Mononuclear cell (primary cell): ENCODE measurements at regions not wholly inside any gene's neighbourhood (a gene's known extent, or its start where the extent isn't known, plus 50 kb on each side); places are given as distances from the start of the nearest gene placed in this dataset.

Source experiments
- H3K27me3 ChIP-seq: 2 replicates; pipeline ENCODE4 v1.6.0; 2011; ENCODE audit warnings: low read length, control low read depth; ENCODE audit not compliant: insufficient read depth
- H3K4me1 ChIP-seq: 2 replicates; pipeline ENCODE4 v1.5.1; 2011; ENCODE audit warnings: mild to moderate bottlenecking, low read length, control low read depth; ENCODE audit not compliant: insufficient read depth
- H3K4me3 ChIP-seq: 2 replicates; pipeline ENCODE4 v1.5.1; 2011; ENCODE audit warnings: mild to moderate bottlenecking, low read length, moderate library complexity
- H3K9me3 ChIP-seq: 2 replicates; pipeline ENCODE4 v1.5.1; 2011; ENCODE audit warnings: low read depth, mild to moderate bottlenecking, control low read depth, low read length

DNA sequence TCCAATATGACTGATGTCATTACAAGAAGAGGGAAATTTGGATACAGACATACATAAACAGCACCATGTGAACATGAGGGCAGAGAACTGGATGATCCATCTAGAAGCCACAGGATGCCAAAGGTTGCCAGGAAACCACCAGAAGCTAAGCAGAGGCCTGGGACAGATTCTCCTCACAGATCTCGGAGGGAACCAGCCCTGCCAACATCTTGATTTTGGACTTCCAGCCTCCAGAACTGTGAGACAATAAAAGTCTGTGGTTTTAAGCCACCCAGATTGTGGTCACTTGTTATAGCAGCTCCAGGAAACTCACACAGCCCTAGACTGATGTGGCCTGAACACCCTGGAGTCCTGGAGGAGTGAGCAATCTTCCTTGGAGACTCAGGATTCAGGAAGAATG lies 351.6 kb downstream of the EIPR1 start:
- no peaks in the 10 kb centered on the region for H3K27me3 ChIP-seq
- H3K4me1 ChIP-seq = no peaks in the 10 kb centered on the region
- no peak overlapping the region for H3K4me3 ChIP-seq
- no peaks in the 10 kb centered on the region for H3K9me3 ChIP-seq

DNA sequence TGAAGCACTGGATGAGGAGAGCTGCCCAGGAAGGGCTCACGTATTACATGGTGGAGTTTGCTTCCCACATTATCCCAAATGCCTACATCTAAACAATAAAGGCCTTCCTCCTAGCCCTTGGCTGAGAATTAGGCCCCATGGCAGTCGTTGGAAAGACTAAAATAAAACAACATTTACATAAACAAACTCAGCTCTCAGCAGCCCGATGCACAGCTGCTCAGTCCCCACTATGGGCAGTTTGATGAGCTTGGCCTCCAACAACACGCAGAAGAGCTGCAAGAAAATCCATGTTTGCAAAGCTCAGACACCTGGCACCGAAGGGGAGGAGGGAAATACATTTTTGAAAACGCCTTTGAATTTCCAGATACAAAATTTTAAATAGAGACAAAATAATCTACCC lies 352.4 kb downstream of the EIPR1 start:
- Histone ChIP-seq H3K4me3 (no peak overlapping the region), H3K9me3 (no peaks in the 10 kb centered on the region), H3K4me1 (no peaks in the 10 kb centered on the region), H3K27me3 (no peaks in the 10 kb centered on the region)

GRCh38 chr2:3024401-3024935 lies 353.1 kb downstream of the EIPR1 start:
- Histone ChIP-seq H3K9me3 (no peaks in the 10 kb centered on the region), H3K4me1 (no peaks in the 10 kb centered on the region), H3K4me3 (no peak overlapping the region), H3K27me3 (no peaks in the 10 kb centered on the region)

GRCh38 chr2:3023531-3023930 lies 354.1 kb downstream of the EIPR1 start:
- H3K9me3 ChIP-seq = no peaks in the 10 kb centered on the region
- H3K4me3 ChIP-seq = no peak overlapping the region
- H3K4me1 ChIP-seq = no peaks in the 10 kb centered on the region
- no peaks in the 10 kb centered on the region for H3K27me3 ChIP-seq

GRCh38 chr2:3022841-3023372 lies 354.7 kb downstream of the EIPR1 start:
- no peaks in the 10 kb centered on the region for H3K27me3 ChIP-seq
- H3K4me1 ChIP-seq = no peaks in the 10 kb centered on the region
- no peaks in the 10 kb centered on the region for H3K9me3 ChIP-seq
- H3K4me3 ChIP-seq = no peak overlapping the region

DNA sequence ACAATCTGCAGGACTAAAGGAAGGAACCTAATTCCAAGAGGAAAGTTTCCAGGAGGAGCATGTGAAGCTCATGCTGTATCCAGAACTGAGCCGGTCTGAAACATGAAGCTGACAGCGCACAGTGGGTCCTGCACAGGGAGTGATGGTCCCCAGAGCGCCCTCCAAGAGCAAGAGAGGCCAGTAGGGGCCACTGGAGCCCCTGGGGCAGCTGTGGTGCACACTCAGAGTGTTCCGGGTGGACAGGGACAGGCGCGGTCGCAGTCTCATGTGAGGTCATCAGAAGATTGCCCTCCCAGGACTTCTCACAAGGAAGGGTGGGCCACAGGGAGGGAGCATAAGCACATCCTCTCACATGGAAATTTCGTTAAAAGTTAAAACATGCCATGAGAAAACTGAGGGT lies 355.9 kb downstream of the EIPR1 start:
- H3K4me1 ChIP-seq = no peaks in the 10 kb centered on the region
- H3K27me3 ChIP-seq = no peaks in the 10 kb centered on the region
- H3K9me3 ChIP-seq = peaks cover 2% of the 10 kb centered on the region
- no peak overlapping the region for H3K4me3 ChIP-seq

DNA sequence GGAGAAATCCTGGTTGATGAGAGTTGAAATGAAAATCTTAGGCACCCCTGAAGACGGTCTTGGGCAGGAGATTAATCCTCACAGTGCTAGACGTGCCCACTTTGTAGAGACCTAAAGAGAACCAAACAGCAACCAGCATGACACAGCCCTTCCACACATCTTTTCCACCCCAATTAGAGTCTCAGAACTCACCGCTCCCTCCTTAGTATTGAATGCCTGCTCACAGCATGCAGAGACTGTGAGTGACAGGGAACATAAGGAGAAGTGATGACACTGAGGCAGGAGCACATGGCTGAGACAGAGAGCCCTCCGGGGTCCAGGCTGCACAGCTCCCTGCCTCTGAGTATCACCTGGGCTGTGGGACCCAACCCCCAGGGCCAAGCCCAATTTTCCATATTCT lies 367.6 kb downstream of the EIPR1 start:
- H3K4me1 ChIP-seq = no peaks in the 10 kb centered on the region
- H3K27me3 ChIP-seq = no peaks in the 10 kb centered on the region
- peaks cover 7% of the 10 kb centered on the region for H3K9me3 ChIP-seq
- H3K4me3 ChIP-seq = no peak overlapping the region

- Histone ChIP-seq H3K9me3 (peaks cover 7% of the 10 kb centered on the region), H3K27me3 (no peaks in the 10 kb centered on the region), H3K4me1 (no peaks in the 10 kb centered on the region), H3K4me3 (no peak overlapping the region)
These were observed 368.1 kb downstream of the EIPR1 start for GRCh38 chr2:3009483-3009882.

GRCh38 chr2:3009005-3009404 lies 368.6 kb downstream of the EIPR1 start:
- peaks cover 7% of the 10 kb centered on the region for H3K9me3 ChIP-seq
- H3K4me3 ChIP-seq = no peak overlapping the region
- H3K27me3 ChIP-seq = no peaks in the 10 kb centered on the region
- no peaks in the 10 kb centered on the region for H3K4me1 ChIP-seq

DNA sequence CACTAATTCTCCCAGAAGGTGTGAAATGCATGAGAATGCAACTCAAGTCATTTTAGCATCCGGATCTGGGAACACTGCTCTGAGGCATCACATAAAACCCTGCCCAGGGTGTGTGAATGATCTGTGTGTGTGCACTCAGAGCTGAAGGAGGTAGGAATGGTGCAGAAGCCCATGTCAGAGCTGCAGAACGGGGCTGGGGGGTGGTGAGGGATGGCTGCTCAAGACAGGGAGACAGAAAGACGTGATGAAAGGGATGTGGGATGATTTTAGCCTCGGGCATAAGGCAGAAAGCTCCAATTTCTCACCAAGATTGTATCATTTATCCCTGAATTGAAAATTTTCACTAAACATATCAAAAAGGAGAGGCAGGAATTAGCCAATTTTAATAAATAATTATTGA lies 369.1 kb downstream of the EIPR1 start:
- Histone ChIP-seq H3K27me3 (no peaks in the 10 kb centered on the region), H3K9me3 (peaks cover 7% of the 10 kb centered on the region), H3K4me3 (no peak overlapping the region), H3K4me1 (no peaks in the 10 kb centered on the region)

DNA sequence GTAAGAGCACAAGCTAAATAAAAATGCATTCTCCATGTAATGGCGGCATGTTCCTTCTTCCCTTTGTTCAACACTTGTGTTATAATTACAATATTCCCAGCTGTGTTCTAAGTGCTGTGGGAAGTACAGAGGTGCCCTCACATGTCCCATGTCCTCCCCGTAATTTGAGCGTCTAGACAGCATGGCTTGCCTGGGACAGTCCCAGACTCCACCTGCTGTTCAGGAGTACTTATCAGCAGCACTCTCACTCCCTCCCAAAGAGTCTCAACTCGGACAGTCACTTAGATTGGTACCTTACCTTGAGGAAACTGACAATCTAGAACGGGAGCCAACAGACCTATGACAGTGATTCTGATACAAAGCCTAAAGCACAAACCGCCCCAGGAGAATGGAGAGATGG lies 370.5 kb downstream of the EIPR1 start:
- no peaks in the 10 kb centered on the region for H3K27me3 ChIP-seq
- H3K4me1 ChIP-seq = no peaks in the 10 kb centered on the region
- no peak overlapping the region for H3K4me3 ChIP-seq
- no peaks in the 10 kb centered on the region for H3K9me3 ChIP-seq

- H3K9me3 ChIP-seq = no peaks in the 10 kb centered on the region
These were observed 371.6 kb downstream of the EIPR1 start for GRCh38 chr2:3005859-3006501.

GRCh38 chr2:3001615-3002560 lies 375.7 kb downstream of the EIPR1 start:
- no peak overlapping the region for H3K4me3 ChIP-seq
- peaks cover 3% of the 10 kb centered on the region for H3K4me1 ChIP-seq
- H3K9me3 ChIP-seq = no peaks in the 10 kb centered on the region
- H3K27me3 ChIP-seq = no peaks in the 10 kb centered on the region

More at GRCh38 chr2:3005859-3006501, 371.6 kb downstream of the EIPR1 start:
- Histone ChIP-seq H3K27me3 (no peaks in the 10 kb centered on the region), H3K4me1 (peaks cover 3% of the 10 kb centered on the region), H3K4me3 (no peak overlapping the region)

DNA sequence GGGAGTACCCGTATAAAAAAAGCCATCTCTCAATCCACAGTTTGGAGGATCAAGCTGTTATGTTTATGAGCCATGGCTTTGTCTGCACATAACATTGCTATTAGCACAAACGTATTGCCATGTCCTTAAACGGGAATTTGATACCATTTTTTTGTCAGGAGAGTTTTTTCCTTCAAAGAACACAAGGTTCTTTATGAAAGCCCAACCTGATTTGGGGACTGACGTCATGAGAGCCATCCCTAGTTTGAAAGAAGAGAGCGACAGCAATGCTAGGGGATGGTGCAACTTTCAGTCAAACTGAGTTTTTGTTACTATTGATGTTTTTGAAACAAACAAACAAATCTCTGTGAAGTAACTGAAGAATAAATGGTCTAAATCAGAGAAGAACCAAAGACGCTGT lies 376.6 kb downstream of the EIPR1 start:
- Histone ChIP-seq H3K9me3 (no peaks in the 10 kb centered on the region), H3K4me3 (no peak overlapping the region), H3K4me1 (peaks cover 3% of the 10 kb centered on the region), H3K27me3 (no peaks in the 10 kb centered on the region)

- Histone ChIP-seq H3K9me3 (no peaks in the 10 kb centered on the region), H3K27me3 (no peaks in the 10 kb centered on the region), H3K4me1 (peaks cover 3% of the 10 kb centered on the region), H3K4me3 (no peak overlapping the region)
These were observed 377.5 kb downstream of the EIPR1 start for GRCh38 chr2:3000125-3000524.
